ENCODE measurements at regions not wholly inside any gene's neighbourhood (a gene's known extent, or its start where the extent isn't known, plus 50 kb on each side); places are given as distances from the start of the nearest gene placed in this dataset.

DNA sequence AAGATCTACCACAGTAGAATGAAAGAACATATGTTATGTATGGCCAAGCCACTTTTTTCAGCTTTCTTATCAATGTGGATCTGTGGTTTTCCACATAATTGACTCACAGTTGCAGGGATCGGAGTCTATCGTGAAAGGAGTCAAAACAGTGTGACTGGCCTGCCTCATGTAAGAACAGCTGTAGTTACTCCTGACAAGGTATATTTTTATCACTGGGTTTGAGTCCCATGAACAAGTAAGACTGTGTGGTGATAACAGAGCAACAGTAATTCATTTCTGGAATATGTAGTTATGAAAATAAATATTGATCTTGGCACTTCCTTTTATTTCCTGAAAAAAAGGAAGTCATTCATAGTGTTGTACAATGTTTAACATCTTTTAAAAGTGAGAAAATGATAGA, 416.6 kb downstream of the KLF12 start:
- peak; percentile 56 for DNase-seq (ENCODE audit: low read depth)
- TF ChIP-seq, protein P1, sequence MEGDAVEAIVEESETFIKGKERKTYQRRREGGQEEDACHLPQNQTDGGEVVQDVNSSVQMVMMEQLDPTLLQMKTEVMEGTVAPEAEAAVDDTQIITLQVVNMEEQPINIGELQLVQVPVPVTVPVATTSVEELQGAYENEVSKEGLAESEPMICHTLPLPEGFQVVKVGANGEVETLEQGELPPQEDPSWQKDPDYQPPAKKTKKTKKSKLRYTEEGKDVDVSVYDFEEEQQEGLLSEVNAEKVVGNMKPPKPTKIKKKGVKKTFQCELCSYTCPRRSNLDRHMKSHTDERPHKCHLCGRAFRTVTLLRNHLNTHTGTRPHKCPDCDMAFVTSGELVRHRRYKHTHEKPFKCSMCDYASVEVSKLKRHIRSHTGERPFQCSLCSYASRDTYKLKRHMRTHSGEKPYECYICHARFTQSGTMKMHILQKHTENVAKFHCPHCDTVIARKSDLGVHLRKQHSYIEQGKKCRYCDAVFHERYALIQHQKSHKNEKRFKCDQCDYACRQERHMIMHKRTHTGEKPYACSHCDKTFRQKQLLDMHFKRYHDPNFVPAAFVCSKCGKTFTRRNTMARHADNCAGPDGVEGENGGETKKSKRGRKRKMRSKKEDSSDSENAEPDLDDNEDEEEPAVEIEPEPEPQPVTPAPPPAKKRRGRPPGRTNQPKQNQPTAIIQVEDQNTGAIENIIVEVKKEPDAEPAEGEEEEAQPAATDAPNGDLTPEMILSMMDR (IDR thresholded peaks at IDR 0.05; ENCODE audit: insufficient read depth, low read depth, low read length, missing control alignments): no peak
- no peak overlapping the region for H3K4me3 ChIP-seq (ENCODE audit: low read length)

DNA sequence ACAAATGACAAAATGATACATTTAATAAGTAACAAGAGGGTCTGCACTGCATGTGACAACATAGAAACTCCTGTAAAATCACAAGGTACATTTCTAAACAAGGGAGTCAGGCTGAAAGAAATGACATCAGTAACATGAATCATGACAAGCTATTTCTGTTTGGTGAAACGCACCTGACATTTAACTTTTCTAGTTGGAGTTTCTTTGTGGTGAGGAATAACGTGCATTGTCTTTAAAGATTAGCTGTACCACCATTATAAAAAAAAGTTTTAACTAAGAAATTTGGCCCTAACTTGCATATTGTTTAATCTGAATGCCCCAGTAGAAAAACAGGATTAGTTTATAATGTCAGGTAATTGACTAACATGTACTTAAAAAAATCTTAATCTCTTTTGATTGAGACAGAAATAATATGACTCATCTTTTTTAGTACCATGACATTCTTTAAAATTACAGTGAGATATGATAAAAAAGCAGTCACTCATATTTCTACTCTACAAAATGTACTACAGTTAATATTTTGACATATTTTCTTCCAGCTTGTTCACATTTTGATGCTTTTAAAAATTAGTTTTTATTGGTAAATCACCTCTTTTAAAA, 418.2 kb downstream of the KLF12 start:
- DNase-seq (ENCODE audit: low read depth): peak; percentile 78

DNA sequence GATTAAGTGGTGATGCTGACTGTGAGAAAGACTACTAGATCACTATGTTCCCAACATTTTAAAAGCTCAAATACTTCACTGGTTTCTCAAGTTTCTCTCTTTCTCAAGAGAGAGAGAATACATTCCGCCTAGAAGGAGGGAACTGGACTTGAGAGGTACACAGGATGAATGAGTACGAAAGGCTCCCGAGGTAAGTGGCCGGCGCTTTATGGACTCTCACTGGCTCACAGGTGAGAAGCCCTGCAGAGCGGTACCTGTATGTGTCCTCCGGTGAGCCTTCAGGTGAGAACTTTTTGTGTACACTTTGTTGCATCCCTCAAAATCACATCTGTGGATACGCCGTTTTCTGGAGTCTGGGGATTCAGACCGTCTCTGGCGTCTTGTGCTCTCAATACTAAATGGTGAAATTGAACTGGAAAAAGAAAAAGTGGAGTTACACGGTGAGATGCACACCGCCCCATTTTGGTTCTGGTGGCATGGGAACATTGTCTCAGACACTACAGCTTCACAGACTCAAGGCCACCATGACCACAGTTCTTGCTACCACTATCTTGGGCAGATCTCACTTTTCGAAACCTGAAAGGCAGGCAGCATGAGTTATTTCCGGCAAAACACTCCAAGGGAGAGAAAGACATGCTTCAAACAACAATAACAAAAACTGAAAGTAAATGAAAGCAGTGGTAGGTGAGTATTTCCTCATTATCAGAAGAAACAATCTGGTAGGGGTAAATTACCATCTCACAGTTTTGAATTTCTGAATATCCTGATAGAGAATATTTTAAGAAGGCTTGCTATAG, 418.9 kb downstream of the KLF12 start:
- DNase-seq (ENCODE audit: low read depth): peak; percentile 59
- TF ChIP-seq, protein P1 (IDR thresholded peaks at IDR 0.05; ENCODE audit: insufficient read depth, low read depth, low read length, missing control alignments): no peak
- no peak overlapping the region for H3K4me3 ChIP-seq (ENCODE audit: low read length)

More for the DNA sequence above, 418.2 kb downstream of the KLF12 start:
- H3K4me3 ChIP-seq (ENCODE audit: low read length): no peak overlapping the region
- TF ChIP-seq, protein P1 (IDR thresholded peaks at IDR 0.05; ENCODE audit: insufficient read depth, low read depth, low read length, missing control alignments): no peak

DNA sequence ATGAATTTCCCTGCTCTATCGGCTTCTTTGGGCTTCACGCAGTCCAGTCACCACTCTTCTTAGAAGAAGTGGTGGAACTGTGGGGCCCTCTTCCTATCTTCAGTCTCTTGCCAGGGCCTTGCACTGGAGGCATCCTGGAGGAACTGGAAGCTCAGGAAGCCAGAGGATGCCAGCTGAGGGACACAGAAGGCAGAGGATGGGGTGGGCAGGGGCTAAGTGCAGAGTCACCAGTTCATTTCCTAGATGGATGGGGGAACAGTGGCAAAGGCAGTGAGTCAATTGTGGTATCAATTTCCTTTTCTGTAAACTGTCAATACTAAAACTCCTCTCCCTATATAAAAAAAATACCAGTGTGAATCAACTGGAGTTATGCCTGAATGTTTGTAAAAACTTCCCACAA, 419.7 kb downstream of the KLF12 start:
- DNase-seq (ENCODE audit: low read depth): no peak
- TF ChIP-seq, protein P1 (IDR thresholded peaks at IDR 0.05; ENCODE audit: insufficient read depth, low read depth, low read length, missing control alignments): no peak
- H3K4me3 ChIP-seq (ENCODE audit: low read length): no peak overlapping the region

DNA sequence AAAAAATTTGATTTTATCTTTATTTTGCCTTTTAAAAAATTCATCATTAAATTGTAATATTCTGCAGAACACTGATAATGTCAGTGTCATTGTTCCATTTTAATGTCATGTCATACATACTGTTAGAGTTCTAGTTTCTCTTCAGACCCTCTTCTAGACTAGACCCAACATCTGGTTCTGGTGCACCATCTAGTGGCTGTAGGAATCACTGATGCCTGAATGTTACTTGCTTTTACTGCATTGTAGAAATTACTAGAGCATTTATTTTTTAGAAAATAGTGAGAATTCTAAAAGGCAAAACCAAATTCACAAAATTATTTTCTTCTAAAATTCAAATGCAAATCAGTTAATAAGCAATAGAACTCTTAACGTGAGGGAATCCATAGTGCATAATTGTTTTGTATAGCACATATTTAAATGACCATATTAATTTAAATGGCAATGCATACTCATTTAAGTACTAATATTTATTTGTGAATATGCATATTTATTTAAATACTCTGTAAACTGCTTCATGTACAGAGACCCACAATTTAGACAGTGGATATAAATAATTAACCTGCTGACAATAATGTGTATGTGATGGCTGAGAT, 425.7 kb downstream of the KLF12 start:
- TF ChIP-seq, protein P1 (IDR thresholded peaks at IDR 0.05; ENCODE audit: insufficient read depth, low read depth, low read length, missing control alignments): peak; percentile 91
- no peak overlapping the region for H3K4me3 ChIP-seq (ENCODE audit: low read length)
- peak; percentile 83 for DNase-seq (ENCODE audit: low read depth)

DNA sequence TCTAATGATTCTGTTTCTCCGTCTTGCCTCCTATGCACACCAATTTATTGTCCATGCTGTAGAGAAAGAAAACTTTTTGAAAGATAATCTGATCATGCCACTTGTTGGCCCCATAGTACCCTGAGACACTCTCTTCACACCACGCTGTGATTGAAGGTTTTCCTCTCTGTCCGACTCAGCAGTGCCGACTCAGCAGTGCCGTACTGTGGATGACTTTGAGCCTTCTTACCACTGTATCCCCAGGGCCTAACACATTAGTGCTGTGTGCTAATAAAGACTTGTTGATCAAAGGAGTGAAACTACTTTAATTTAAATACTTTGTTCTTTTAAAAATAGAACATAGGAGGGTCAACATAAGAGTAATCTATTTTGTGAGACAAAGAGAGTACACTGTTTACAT, 429.6 kb downstream of the KLF12 start:
- TF ChIP-seq, protein P1 (IDR thresholded peaks at IDR 0.05; ENCODE audit: insufficient read depth, low read depth, low read length, missing control alignments): no peak
- no peak overlapping the region for H3K4me3 ChIP-seq (ENCODE audit: low read length)
- peak; percentile 59 for DNase-seq (ENCODE audit: low read depth)
